Astrocyte of the spinal cord (primary cell): ENCODE measurements at regions not wholly inside any gene's neighbourhood (a gene's known extent, or its start where the extent isn't known, plus 50 kb on each side); places are given as distances from the start of the nearest gene placed in this dataset.

ENCODE experiments used
- DNase-seq: peaks from one replicate; pipeline ENCODE4 v3.0.0; 2011; ENCODE audit warnings: low read depth, low spot score
- H3K4me3 ChIP-seq: 2 replicates; pipeline ENCODE4 v1.5.1; 2011; ENCODE audit warnings: low read depth, mild to moderate bottlenecking, low read length, moderate library complexity
- CTCF ChIP-seq: IDR thresholded peaks from 2 replicates; pipeline ENCODE4 v1.5.1; 2012; ENCODE audit warnings: low read depth, mild to moderate bottlenecking, low read length, inconsistent platforms
- in situ Hi-C: cut with HindIII; loops from 2 replicates; pipeline ENCODE4 v1.10.0; 2017; ENCODE audit warnings: low sequenced_read_pairs

GRCh38 chr2:176621350-176621749, 352.1 kb downstream of the MTX2 start:
- no peak for TF ChIP-seq CTCF
- no peak for DNase-seq
- H3K4me3 ChIP-seq, result no peak overlapping the region
- in situ Hi-C loops, result no loop called here

GRCh38 chr2:176622792-176623191, 353.6 kb downstream of the MTX2 start:
- no peak overlapping the region for H3K4me3 ChIP-seq
- no peak for DNase-seq
- TF ChIP-seq CTCF, result no peak
- in situ Hi-C loops, result no loop called here

- no peak overlapping the region for H3K4me3 ChIP-seq
- in situ Hi-C loops, result no loop called here
- DNase-seq, result no peak
- no peak for TF ChIP-seq CTCF
Observed at GRCh38 chr2:176626796-176627195, 357.6 kb downstream of the MTX2 start.

GRCh38 chr2:176628438-176628837, 359.2 kb downstream of the MTX2 start:
- TF ChIP-seq CTCF, result no peak
- no peak overlapping the region for H3K4me3 ChIP-seq
- in situ Hi-C loops, result no loop called here
- DNase-seq, result no peak

- in situ Hi-C loops, result no loop called here
- DNase-seq, result no peak
- H3K4me3 ChIP-seq, result no peak overlapping the region
- TF ChIP-seq CTCF, result no peak
Observed at GRCh38 chr2:176633754-176634153, 364.5 kb downstream of the MTX2 start.

GRCh38 chr2:176636401-176636800, 367.2 kb downstream of the MTX2 start:
- in situ Hi-C loops, result no loop called here
- no peak for TF ChIP-seq CTCF
- H3K4me3 ChIP-seq, result no peak overlapping the region
- DNase-seq, result no peak

GRCh38 chr2:176637142-176637485, 367.9 kb downstream of the MTX2 start:
- DNase-seq, result no peak
- no peak for TF ChIP-seq CTCF
- in situ Hi-C loops, result no loop called here
- H3K4me3 ChIP-seq, result peak overlapping the region; percentile 56
